ENCODE measurements at regions not wholly inside any gene's neighbourhood (a gene's known extent, or its start where the extent isn't known, plus 50 kb on each side); places are given as distances from the start of the nearest gene placed in this dataset.

GRCh38 chr12:45591635-45592034, 137.9 kb upstream of the ARID2 start (continued):
- TF ChIP-seq NKRF (IDR thresholded peaks at IDR 0.05; ENCODE audit: borderline replicate concordance) (no peak), HES1 (IDR thresholded peaks at IDR 0.05; ENCODE audit: low read depth) (no peak), BRCA1 (IDR thresholded peaks at IDR 0.05) (no peak), BRCA1 (CRISPR knock-in tag; IDR thresholded peaks at IDR 0.05) (no peak), ZBTB11 (CRISPR knock-in tag; IDR thresholded peaks at IDR 0.05) (no peak), ZNF780A (CRISPR knock-in tag; IDR thresholded peaks at IDR 0.05) (no peak), ZNF41 (CRISPR knock-in tag; conservative IDR thresholded peaks at IDR 0.05) (no peak), SLC30A9 (CRISPR knock-in tag; IDR thresholded peaks at IDR 0.05) (no peak)

All from K562 (cell line).